GM12878 (cell line): ENCODE measurements at regions not wholly inside any gene's neighbourhood (a gene's known extent, or its start where the extent isn't known, plus 50 kb on each side); places are given as distances from the start of the nearest gene placed in this dataset.

Experiments used
- BRCA1 ChIP-seq: IDR thresholded peaks from 2 replicates; pipeline ENCODE4 v1.6.1; 2011; ENCODE audit warnings: low read depth, low read length, improper control_type of control experiment
- CHD1 ChIP-seq: IDR thresholded peaks from 2 replicates; pipeline ENCODE4 v1.6.1; 2012; ENCODE audit warnings: low read depth, low read length, improper control_type of control experiment
- CTCF ChIP-seq, 3 experiments: IDR thresholded peaks in 2 of 3; conservative IDR thresholded peaks in 1 of 3; 2 replicates each; pipeline ENCODE4 v1.5.1; 2011; ENCODE audit warnings: low read depth in 3 of 3, low read length in 3 of 3, mild to moderate bottlenecking in 3 of 3, control low read depth in 2 of 3, moderate library complexity in 2 of 3, inconsistent platforms in 1 of 3, mixed read lengths in 1 of 3; ENCODE audit not compliant: control insufficient read depth in 2 of 3, insufficient read depth in 1 of 3; ENCODE audit errors: extremely low read depth in 1 of 3
- FOXM1 ChIP-seq: IDR thresholded peaks from 2 replicates; pipeline ENCODE4 v1.6.1; 2012; ENCODE audit warnings: low read depth, mild to moderate bottlenecking, inconsistent platforms, low read length, moderate library complexity
- GABPA ChIP-seq: IDR thresholded peaks from 2 replicates; pipeline ENCODE4 v1.6.1; 2014; ENCODE audit warnings: antibody characterized with exemption, low read depth, mild to moderate bottlenecking, inconsistent platforms
- JUND ChIP-seq: IDR thresholded peaks from 2 replicates; pipeline ENCODE4 v1.6.1; 2012; ENCODE audit warnings: low read depth, mild to moderate bottlenecking, low read length, improper control_type of control experiment, moderate library complexity
- POLR2A ChIP-seq: IDR thresholded peaks from 2 replicates; pipeline ENCODE4 v1.6.1; 2011; ENCODE audit warnings: low read depth, mild to moderate bottlenecking, low read length
- RAD21 ChIP-seq: IDR thresholded peaks from 2 replicates; pipeline ENCODE4 v1.6.1; 2011; ENCODE audit warnings: mild to moderate bottlenecking, low read depth, low read length, moderate library complexity; ENCODE audit not compliant: insufficient read depth
- ZNF207 ChIP-seq: fragments of 450-650 bp; IDR thresholded peaks from 2 replicates; pipeline ENCODE4 v1.6.1; 2014; ENCODE audit warnings: antibody characterized with exemption, mild to moderate bottlenecking, borderline replicate concordance
- TF ChIP-seq, protein P1 (sequence below): IDR thresholded peaks from 2 replicates; pipeline ENCODE4 v1.6.1; 2012; ENCODE audit warnings: low read depth, low read length, improper control_type of control experiment
- TF ChIP-seq, protein P2 (sequence below): IDR thresholded peaks from 2 replicates; pipeline ENCODE4 v1.6.1; 2012; ENCODE audit warnings: improper control_type of control experiment, low read depth, low read length; ENCODE audit not compliant: insufficient replicate concordance

GRCh38 chr15:95442107-95442719 lies 888.3 kb upstream of the NR2F2 start:
- TF ChIP-seq FOXM1 (no peak), CHD1 (no peak), CTCF (IDR thresholded peaks at IDR 0.05 in 2 of 3, conservative IDR thresholded peaks at IDR 0.05 in 1 of 3; ENCODE audit: control insufficient read depth in 2 of 3, extremely low read depth in 1 of 3, insufficient read depth in 1 of 3, low read depth in 3 of 3, low read length in 3 of 3) (no peak), BRCA1 (no peak), JUND (no peak), ZNF207 (no peak), GABPA (no peak), POLR2A (no peak), RAD21 (no peak)
- TF ChIP-seq, protein P1, sequence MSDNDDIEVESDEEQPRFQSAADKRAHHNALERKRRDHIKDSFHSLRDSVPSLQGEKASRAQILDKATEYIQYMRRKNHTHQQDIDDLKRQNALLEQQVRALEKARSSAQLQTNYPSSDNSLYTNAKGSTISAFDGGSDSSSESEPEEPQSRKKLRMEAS = no peak
- TF ChIP-seq, protein P2, sequence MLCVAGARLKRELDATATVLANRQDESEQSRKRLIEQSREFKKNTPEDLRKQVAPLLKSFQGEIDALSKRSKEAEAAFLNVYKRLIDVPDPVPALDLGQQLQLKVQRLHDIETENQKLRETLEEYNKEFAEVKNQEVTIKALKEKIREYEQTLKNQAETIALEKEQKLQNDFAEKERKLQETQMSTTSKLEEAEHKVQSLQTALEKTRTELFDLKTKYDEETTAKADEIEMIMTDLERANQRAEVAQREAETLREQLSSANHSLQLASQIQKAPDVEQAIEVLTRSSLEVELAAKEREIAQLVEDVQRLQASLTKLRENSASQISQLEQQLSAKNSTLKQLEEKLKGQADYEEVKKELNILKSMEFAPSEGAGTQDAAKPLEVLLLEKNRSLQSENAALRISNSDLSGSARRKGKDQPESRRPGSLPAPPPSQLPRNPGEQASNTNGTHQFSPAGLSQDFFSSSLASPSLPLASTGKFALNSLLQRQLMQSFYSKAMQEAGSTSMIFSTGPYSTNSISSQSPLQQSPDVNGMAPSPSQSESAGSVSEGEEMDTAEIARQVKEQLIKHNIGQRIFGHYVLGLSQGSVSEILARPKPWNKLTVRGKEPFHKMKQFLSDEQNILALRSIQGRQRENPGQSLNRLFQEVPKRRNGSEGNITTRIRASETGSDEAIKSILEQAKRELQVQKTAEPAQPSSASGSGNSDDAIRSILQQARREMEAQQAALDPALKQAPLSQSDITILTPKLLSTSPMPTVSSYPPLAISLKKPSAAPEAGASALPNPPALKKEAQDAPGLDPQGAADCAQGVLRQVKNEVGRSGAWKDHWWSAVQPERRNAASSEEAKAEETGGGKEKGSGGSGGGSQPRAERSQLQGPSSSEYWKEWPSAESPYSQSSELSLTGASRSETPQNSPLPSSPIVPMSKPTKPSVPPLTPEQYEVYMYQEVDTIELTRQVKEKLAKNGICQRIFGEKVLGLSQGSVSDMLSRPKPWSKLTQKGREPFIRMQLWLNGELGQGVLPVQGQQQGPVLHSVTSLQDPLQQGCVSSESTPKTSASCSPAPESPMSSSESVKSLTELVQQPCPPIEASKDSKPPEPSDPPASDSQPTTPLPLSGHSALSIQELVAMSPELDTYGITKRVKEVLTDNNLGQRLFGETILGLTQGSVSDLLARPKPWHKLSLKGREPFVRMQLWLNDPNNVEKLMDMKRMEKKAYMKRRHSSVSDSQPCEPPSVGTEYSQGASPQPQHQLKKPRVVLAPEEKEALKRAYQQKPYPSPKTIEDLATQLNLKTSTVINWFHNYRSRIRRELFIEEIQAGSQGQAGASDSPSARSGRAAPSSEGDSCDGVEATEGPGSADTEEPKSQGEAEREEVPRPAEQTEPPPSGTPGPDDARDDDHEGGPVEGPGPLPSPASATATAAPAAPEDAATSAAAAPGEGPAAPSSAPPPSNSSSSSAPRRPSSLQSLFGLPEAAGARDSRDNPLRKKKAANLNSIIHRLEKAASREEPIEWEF = no peak
